ENCODE measurements at regions not wholly inside any gene's neighbourhood (a gene's known extent, or its start where the extent isn't known, plus 50 kb on each side); places are given as distances from the start of the nearest gene placed in this dataset.

- TF ChIP-seq POLR2A (IDR thresholded peaks at IDR 0.05) (no peak), CTCF (IDR thresholded peaks at IDR 0.05) (no peak)
These were observed 531.3 kb upstream of the MAN1A1 start for GRCh38 chr6:119880840-119881239.

Measured in uterus (tissue), 2 donors.